SK-N-SH treated with all-trans-retinoic acid at 6 μM for 48 hours (cell line): ENCODE measurements at regions not wholly inside any gene's neighbourhood (a gene's known extent, or its start where the extent isn't known, plus 50 kb on each side); places are given as distances from the start of the nearest gene placed in this dataset.

ENCODE experiments used
- ATAC-seq: fragments of 200-7000 bp; cut with Tn5 transposase; 3 replicates; pipeline ENCODE4 v1.9.1; 2020; ENCODE audit warnings: mild to moderate bottlenecking, moderate library complexity
- ARNTL ChIP-seq: fragments of 450-650 bp; formaldehyde crosslinking; IDR thresholded peaks from 2 replicates; pipeline ENCODE4 v1.5.0; 2020; ENCODE audit warnings: low read depth, mild to moderate bottlenecking, moderate library complexity, borderline replicate concordance
- CSDC2 ChIP-seq: fragments of 250-450 bp; sonication (Bioruptor Pico); IDR thresholded peaks from 2 replicates; pipeline ENCODE4 v1.5.0; 2020; ENCODE audit warnings: mild to moderate bottlenecking, moderate library complexity
- ESRRG ChIP-seq: fragments of 250-450 bp; sonication (Bioruptor Pico); IDR thresholded peaks from 2 replicates; pipeline ENCODE4 v1.6.1; 2021; ENCODE audit warnings: mild to moderate bottlenecking
- GLIS3 ChIP-seq: fragments of 250-450 bp; sonication (Bioruptor Pico); IDR thresholded peaks from 2 replicates; pipeline ENCODE4 v1.5.0; 2020; ENCODE audit warnings: mild to moderate bottlenecking, moderate library complexity
- OSR1 ChIP-seq: fragments of 250-450 bp; sonication (Bioruptor Pico); IDR thresholded peaks from 2 replicates; pipeline ENCODE4 v1.8.0; 2022; ENCODE audit warnings: moderate library complexity, mild to moderate bottlenecking, inconsistent platforms
- PPARA ChIP-seq: fragments of 250-450 bp; sonication (Bioruptor Pico); IDR thresholded peaks from 2 replicates; pipeline ENCODE4 v1.5.0; 2020; ENCODE audit warnings: mild to moderate bottlenecking, borderline replicate concordance
- RARB ChIP-seq: fragments of 250-450 bp; sonication (Bioruptor Pico); IDR thresholded peaks from 2 replicates; pipeline ENCODE4 v1.8.0; 2021; ENCODE audit warnings: mild to moderate bottlenecking, moderate library complexity
- SNAI2 ChIP-seq: fragments of 250-450 bp; sonication (Bioruptor Pico); IDR thresholded peaks from 2 replicates; pipeline ENCODE4 v1.5.0; 2020; ENCODE audit warnings: mild to moderate bottlenecking, moderate library complexity
- ZFP3 ChIP-seq: fragments of 250-450 bp; sonication (Bioruptor Pico); IDR thresholded peaks from 2 replicates; pipeline ENCODE4 v1.5.0; 2020; ENCODE audit warnings: mild to moderate bottlenecking, moderate library complexity
- ZNF565 ChIP-seq: fragments of 450-650 bp; formaldehyde crosslinking; conservative IDR thresholded peaks from 2 replicates; pipeline ENCODE4 v1.5.0; 2020; ENCODE audit warnings: low read depth, mild to moderate bottlenecking, moderate library complexity
- ZNF70 ChIP-seq: fragments of 450-650 bp; formaldehyde crosslinking; IDR thresholded peaks from 2 replicates; pipeline ENCODE4 v1.5.0; 2020; ENCODE audit warnings: mild to moderate bottlenecking, moderate library complexity
- ZNF8 ChIP-seq: fragments of 450-650 bp; formaldehyde crosslinking; IDR thresholded peaks from 2 replicates; pipeline ENCODE4 v1.5.0; 2020; ENCODE audit warnings: mild to moderate bottlenecking, moderate library complexity
- TF ChIP-seq, protein P1 (sequence below): fragments of 250-450 bp; sonication (Bioruptor Pico); IDR thresholded peaks from 2 replicates; pipeline ENCODE4 v1.5.0; 2020; ENCODE audit warnings: mild to moderate bottlenecking, moderate library complexity
- TF ChIP-seq, protein P2 (sequence below): fragments of 250-450 bp; sonication (Bioruptor Pico); IDR thresholded peaks from 2 replicates; pipeline ENCODE4 v1.5.1; 2020; ENCODE audit warnings: low read depth, mild to moderate bottlenecking, moderate library complexity
- TF ChIP-seq, protein P3 (sequence below): fragments of 250-450 bp; sonication (Bioruptor Pico); IDR thresholded peaks from 2 replicates; pipeline ENCODE4 v1.8.0; 2020; ENCODE audit warnings: mild to moderate bottlenecking, moderate library complexity, borderline replicate concordance
- TF ChIP-seq, protein P4 (sequence below): fragments of 250-450 bp; sonication (Bioruptor Pico); IDR thresholded peaks from 2 replicates; pipeline ENCODE4 v1.8.0; 2021; ENCODE audit warnings: low read depth, mild to moderate bottlenecking, moderate library complexity, borderline replicate concordance
- TF ChIP-seq, protein P5 (sequence below): fragments of 250-450 bp; sonication (Bioruptor Pico); IDR thresholded peaks from 2 replicates; pipeline ENCODE4 v1.5.1; 2021; ENCODE audit warnings: mild to moderate bottlenecking, moderate library complexity

DNA sequence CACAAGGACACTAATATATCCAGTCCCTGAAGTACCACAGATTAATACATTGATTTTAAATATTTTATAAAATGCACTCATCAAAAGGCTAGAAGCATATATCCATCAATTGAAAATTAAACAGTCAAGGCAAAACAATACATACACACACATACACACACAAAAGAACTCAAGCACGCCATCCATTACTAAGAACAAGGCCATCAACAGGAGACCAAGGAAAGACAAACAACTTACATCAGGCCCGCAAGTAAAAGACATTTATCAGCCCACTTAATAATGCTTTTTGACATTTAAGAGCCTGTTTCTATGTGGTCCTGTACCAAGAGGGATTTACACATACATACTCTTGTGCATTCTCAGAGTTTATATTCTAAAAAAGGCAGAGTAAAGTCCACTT, 50.0 kb upstream of the ZNF827 start:
- ATAC-seq: no peak
- no peak for TF ChIP-seq RARB (CRISPR knock-in tag)
- TF ChIP-seq, protein P1, sequence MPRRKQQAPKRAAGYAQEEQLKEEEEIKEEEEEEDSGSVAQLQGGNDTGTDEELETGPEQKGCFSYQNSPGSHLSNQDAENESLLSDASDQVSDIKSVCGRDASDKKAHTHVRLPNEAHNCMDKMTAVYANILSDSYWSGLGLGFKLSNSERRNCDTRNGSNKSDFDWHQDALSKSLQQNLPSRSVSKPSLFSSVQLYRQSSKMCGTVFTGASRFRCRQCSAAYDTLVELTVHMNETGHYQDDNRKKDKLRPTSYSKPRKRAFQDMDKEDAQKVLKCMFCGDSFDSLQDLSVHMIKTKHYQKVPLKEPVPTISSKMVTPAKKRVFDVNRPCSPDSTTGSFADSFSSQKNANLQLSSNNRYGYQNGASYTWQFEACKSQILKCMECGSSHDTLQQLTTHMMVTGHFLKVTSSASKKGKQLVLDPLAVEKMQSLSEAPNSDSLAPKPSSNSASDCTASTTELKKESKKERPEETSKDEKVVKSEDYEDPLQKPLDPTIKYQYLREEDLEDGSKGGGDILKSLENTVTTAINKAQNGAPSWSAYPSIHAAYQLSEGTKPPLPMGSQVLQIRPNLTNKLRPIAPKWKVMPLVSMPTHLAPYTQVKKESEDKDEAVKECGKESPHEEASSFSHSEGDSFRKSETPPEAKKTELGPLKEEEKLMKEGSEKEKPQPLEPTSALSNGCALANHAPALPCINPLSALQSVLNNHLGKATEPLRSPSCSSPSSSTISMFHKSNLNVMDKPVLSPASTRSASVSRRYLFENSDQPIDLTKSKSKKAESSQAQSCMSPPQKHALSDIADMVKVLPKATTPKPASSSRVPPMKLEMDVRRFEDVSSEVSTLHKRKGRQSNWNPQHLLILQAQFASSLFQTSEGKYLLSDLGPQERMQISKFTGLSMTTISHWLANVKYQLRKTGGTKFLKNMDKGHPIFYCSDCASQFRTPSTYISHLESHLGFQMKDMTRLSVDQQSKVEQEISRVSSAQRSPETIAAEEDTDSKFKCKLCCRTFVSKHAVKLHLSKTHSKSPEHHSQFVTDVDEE (CRISPR knock-in tag): no peak
- no peak for TF ChIP-seq SNAI2 (CRISPR knock-in tag)
- no peak for TF ChIP-seq ZFP3 (CRISPR knock-in tag)
- no peak for TF ChIP-seq CSDC2 (CRISPR knock-in tag)
- no peak for TF ChIP-seq ZNF70 (CRISPR knock-in tag)
- TF ChIP-seq, protein P2, sequence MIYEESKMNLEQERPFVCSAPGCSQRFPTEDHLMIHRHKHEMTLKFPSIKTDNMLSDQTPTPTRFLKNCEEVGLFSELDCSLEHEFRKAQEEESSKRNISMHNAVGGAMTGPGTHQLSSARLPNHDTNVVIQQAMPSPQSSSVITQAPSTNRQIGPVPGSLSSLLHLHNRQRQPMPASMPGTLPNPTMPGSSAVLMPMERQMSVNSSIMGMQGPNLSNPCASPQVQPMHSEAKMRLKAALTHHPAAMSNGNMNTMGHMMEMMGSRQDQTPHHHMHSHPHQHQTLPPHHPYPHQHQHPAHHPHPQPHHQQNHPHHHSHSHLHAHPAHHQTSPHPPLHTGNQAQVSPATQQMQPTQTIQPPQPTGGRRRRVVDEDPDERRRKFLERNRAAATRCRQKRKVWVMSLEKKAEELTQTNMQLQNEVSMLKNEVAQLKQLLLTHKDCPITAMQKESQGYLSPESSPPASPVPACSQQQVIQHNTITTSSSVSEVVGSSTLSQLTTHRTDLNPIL (CRISPR knock-in tag): no peak
- TF ChIP-seq GLIS3 (CRISPR knock-in tag): no peak
- TF ChIP-seq, protein P3, sequence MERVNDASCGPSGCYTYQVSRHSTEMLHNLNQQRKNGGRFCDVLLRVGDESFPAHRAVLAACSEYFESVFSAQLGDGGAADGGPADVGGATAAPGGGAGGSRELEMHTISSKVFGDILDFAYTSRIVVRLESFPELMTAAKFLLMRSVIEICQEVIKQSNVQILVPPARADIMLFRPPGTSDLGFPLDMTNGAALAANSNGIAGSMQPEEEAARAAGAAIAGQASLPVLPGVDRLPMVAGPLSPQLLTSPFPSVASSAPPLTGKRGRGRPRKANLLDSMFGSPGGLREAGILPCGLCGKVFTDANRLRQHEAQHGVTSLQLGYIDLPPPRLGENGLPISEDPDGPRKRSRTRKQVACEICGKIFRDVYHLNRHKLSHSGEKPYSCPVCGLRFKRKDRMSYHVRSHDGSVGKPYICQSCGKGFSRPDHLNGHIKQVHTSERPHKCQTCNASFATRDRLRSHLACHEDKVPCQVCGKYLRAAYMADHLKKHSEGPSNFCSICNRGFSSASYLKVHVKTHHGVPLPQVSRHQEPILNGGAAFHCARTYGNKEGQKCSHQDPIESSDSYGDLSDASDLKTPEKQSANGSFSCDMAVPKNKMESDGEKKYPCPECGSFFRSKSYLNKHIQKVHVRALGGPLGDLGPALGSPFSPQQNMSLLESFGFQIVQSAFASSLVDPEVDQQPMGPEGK (CRISPR knock-in tag): no peak
- TF ChIP-seq ZNF565 (CRISPR knock-in tag): no peak
- no peak for TF ChIP-seq PPARA (CRISPR knock-in tag)
- no peak for TF ChIP-seq ZNF8 (CRISPR knock-in tag)
- no peak for TF ChIP-seq ESRRG
- TF ChIP-seq, protein P4, sequence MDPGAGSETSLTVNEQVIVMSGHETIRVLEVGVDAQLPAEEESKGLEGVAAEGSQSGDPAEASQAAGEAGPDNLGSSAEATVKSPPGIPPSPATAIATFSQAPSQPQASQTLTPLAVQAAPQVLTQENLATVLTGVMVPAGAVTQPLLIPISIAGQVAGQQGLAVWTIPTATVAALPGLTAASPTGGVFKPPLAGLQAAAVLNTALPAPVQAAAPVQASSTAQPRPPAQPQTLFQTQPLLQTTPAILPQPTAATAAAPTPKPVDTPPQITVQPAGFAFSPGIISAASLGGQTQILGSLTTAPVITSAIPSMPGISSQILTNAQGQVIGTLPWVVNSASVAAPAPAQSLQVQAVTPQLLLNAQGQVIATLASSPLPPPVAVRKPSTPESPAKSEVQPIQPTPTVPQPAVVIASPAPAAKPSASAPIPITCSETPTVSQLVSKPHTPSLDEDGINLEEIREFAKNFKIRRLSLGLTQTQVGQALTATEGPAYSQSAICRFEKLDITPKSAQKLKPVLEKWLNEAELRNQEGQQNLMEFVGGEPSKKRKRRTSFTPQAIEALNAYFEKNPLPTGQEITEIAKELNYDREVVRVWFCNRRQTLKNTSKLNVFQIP (CRISPR knock-in tag): no peak
- TF ChIP-seq, protein P5, sequence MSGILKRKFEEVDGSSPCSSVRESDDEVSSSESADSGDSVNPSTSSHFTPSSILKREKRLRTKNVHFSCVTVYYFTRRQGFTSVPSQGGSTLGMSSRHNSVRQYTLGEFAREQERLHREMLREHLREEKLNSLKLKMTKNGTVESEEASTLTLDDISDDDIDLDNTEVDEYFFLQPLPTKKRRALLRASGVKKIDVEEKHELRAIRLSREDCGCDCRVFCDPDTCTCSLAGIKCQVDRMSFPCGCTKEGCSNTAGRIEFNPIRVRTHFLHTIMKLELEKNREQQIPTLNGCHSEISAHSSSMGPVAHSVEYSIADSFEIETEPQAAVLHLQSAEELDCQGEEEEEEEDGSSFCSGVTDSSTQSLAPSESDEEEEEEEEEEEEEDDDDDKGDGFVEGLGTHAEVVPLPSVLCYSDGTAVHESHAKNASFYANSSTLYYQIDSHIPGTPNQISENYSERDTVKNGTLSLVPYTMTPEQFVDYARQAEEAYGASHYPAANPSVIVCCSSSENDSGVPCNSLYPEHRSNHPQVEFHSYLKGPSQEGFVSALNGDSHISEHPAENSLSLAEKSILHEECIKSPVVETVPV (CRISPR knock-in tag): no peak
- no peak for TF ChIP-seq ARNTL (CRISPR knock-in tag)
- no peak for TF ChIP-seq OSR1
- TF ChIP-seq, all 23 proteins: peak for 0
